GM12878 (cell line): ENCODE measurements at regions not wholly inside any gene's neighbourhood (a gene's known extent, or its start where the extent isn't known, plus 50 kb on each side); places are given as distances from the start of the nearest gene placed in this dataset.

Experiments
- ATAC-seq: fragments of 200-7000 bp; cut with Tn5 transposase; 3 replicates; pipeline ENCODE4 v1.9.1; 2020; ENCODE audit warnings: mild to moderate bottlenecking, moderate library complexity
- BruUV-seq: library from RNA; stranded (reverse); fragments of 400-500 nt; replicated peaks from 2 replicates; lab custom pipeline; 2021; lab: Mats Ljungman, UMichigan
- CTCF ChIA-PET: fragments of 300-600 bp; sonication (Branson Sonifier 250); formaldehyde crosslinking; extraction: SDS; loops from one replicate; lab custom pipeline; 2021; ENCODE audit warnings: inconsistent platforms; lab: Yijun Ruan, JAX
- POLR2A ChIA-PET: fragments of 350-600 bp; formaldehyde crosslinking; extraction: SDS; loops from one replicate; lab custom pipeline; 2021; ENCODE audit warnings: inconsistent platforms; lab: Charles Lee
- RAD21 ChIA-PET: fragments of 300-600 bp; sonication (Branson Sonifier 250); formaldehyde crosslinking; loops from one replicate; lab custom pipeline; 2023; ENCODE audit warnings: antibody characterized with exemption; ENCODE audit not compliant: unreplicated experiment; lab: Charles Lee
- SMC1A ChIA-PET: fragments of 300-600 bp; sonication (Branson Sonifier 250); formaldehyde crosslinking; loops from one replicate; lab custom pipeline; 2023; ENCODE audit not compliant: unreplicated experiment, uncharacterized antibody; lab: Charles Lee
- DNase-seq: peaks from one replicate; pipeline ENCODE4 v3.0.0-alpha.2; 2011; ENCODE audit warnings: low read depth, low spot score
- FAIRE-seq: peaks from 3 replicates; lab custom pipeline; 2011; peaks lifted over from hg19 to GRCh38; lab: Jason Lieb, UNC
- H2AFZ ChIP-seq: 2 replicates; pipeline ENCODE4 v1.6.0; 2011; ENCODE audit warnings: low read depth, low read length, control low read depth; ENCODE audit not compliant: control insufficient read depth
- H3K27ac ChIP-seq: 2 replicates; pipeline ENCODE4 v1.5.1; 2011; ENCODE audit warnings: control low read depth; ENCODE audit not compliant: control insufficient read depth, insufficient read depth
- H3K27me3 ChIP-seq, 2 experiments: replicated peaks in 1 of 2; 2 replicates each; pipeline versions ENCODE4 v1.6.0 to v1.6.1; 2011; ENCODE audit warnings: low read length in 1 of 2; ENCODE audit not compliant: control insufficient read depth in 2 of 2, insufficient read depth in 2 of 2
- H3K36me3 ChIP-seq, 2 experiments: 2 replicates each; pipeline ENCODE4 v1.5.1; 2011; ENCODE audit warnings: low read length in 1 of 2; ENCODE audit not compliant: control insufficient read depth in 2 of 2, insufficient read depth in 2 of 2
- H3K4me1 ChIP-seq: 2 replicates; pipeline ENCODE4 v1.6.1; 2011; ENCODE audit warnings: mild to moderate bottlenecking, low read length, moderate library complexity, mixed read lengths; ENCODE audit not compliant: control insufficient read depth, insufficient read depth
- H3K4me2 ChIP-seq: 2 replicates; pipeline ENCODE4 v1.6.0; 2011; ENCODE audit warnings: control low read depth; ENCODE audit not compliant: control insufficient read depth, insufficient read depth
- H3K4me3 ChIP-seq: fragments of 200-600 bp; sonication (generic); 2 replicates; pipeline ENCODE4 v1.5.1; 2016
- H3K79me2 ChIP-seq: 2 replicates; pipeline ENCODE4 v1.6.0; 2011; ENCODE audit warnings: low read length; ENCODE audit not compliant: control insufficient read depth, insufficient read depth
- H3K9ac ChIP-seq: 2 replicates; pipeline ENCODE4 v1.8.0; 2011; ENCODE audit warnings: low read length, control low read depth, mixed read lengths; ENCODE audit not compliant: control insufficient read depth, insufficient read depth
- H3K9me3 ChIP-seq: replicated peaks from 3 replicates; pipeline ENCODE4 v1.5.1; 2011; ENCODE audit warnings: mild to moderate bottlenecking, low read length; ENCODE audit not compliant: control insufficient read depth, insufficient read depth
- H4K20me1 ChIP-seq: 2 replicates; pipeline ENCODE4 v1.6.0; 2011; ENCODE audit not compliant: control insufficient read depth, insufficient read depth
- CREM ChIP-seq: IDR thresholded peaks from 2 replicates; pipeline ENCODE4 v1.6.1; 2014; ENCODE audit warnings: antibody characterized with exemption, low read depth
- FOXM1 ChIP-seq: IDR thresholded peaks from 2 replicates; pipeline ENCODE4 v1.6.1; 2012; ENCODE audit warnings: low read depth, mild to moderate bottlenecking, inconsistent platforms, low read length, moderate library complexity
- IKZF1 ChIP-seq: fragments of 450-650 bp; conservative IDR thresholded peaks from 2 replicates; pipeline ENCODE4 v1.6.1; 2017; ENCODE audit warnings: antibody characterized with exemption, mild to moderate bottlenecking
- MYC ChIP-seq: IDR thresholded peaks from 2 replicates; pipeline ENCODE4 v1.6.1; 2011; ENCODE audit warnings: mild to moderate bottlenecking, low read length, moderate library complexity, inconsistent platforms; ENCODE audit not compliant: insufficient read depth, insufficient replicate concordance, insufficient read length, severe bottlenecking
- NRF1 ChIP-seq: conservative IDR thresholded peaks from 2 replicates; pipeline ENCODE4 v1.6.1; 2011; ENCODE audit warnings: mild to moderate bottlenecking, low read depth, low read length, improper control_type of control experiment
- RELA ChIP-seq: fragments of 450-650 bp; IDR thresholded peaks from 2 replicates; pipeline ENCODE4 v1.8.0; 2014; ENCODE audit warnings: borderline replicate concordance; ENCODE audit not compliant: partially characterized antibody
- SMAD5 ChIP-seq: IDR thresholded peaks from 2 replicates; pipeline ENCODE4 v1.6.1; 2016; ENCODE audit warnings: antibody characterized with exemption, low read depth
- TAF1 ChIP-seq: IDR thresholded peaks from 2 replicates; pipeline ENCODE4 v1.6.1; 2011; ENCODE audit warnings: mild to moderate bottlenecking, low read depth, low read length, borderline replicate concordance
- TCF3 ChIP-seq: IDR thresholded peaks from 2 replicates; pipeline ENCODE4 v1.6.1; 2012; ENCODE audit warnings: low read depth, mild to moderate bottlenecking, low read length, borderline replicate concordance; ENCODE audit not compliant: insufficient read depth
- ZNF24 ChIP-seq: fragments of 450-650 bp; IDR thresholded peaks from 2 replicates; pipeline ENCODE4 v1.6.1; 2017; ENCODE audit warnings: antibody characterized with exemption, mild to moderate bottlenecking
- WGBS: methylation state at CpG from one replicate; pipeline ENCODE4 v1.1.6; 2016; ENCODE audit warnings: low lambda C conversion rate; ENCODE audit not compliant: insufficient replicate concordance, insufficient coverage; ENCODE audit errors: missing lambda C conversion rate; 5-methylcytosine and 5-hydroxymethylcytosine counted together
- in situ Hi-C: fragments of 300-500 bp; cut with MboI; formaldehyde crosslinking; loops from 9 replicates; pipeline ENCODE4 v1.14.3; 2018; ENCODE audit warnings: mixed read lengths
- intact Hi-C: fragments of 100-400 bp; cut with micrococcal nuclease; formaldehyde crosslinking; loops from one replicate; pipeline ENCODE4 v1.14.2; 2022; ENCODE audit not compliant: unreplicated experiment
- TF ChIP-seq, protein P1 (sequence below): fragments of 450-650 bp; IDR thresholded peaks from 2 replicates; pipeline ENCODE4 v1.6.1; 2017; ENCODE audit warnings: mild to moderate bottlenecking, moderate library complexity
- TF ChIP-seq, protein P2 (sequence below): fragments of 450-650 bp; IDR thresholded peaks from 2 replicates; pipeline ENCODE4 v1.6.1; 2014; ENCODE audit warnings: mild to moderate bottlenecking
- TF ChIP-seq, protein P3 (sequence below): fragments of 150-350 bp; IDR thresholded peaks from 2 replicates; pipeline ENCODE4 v1.6.1; 2016; ENCODE audit warnings: low read depth, low read length
- TF ChIP-seq, protein P4 (sequence below): IDR thresholded peaks from 2 replicates; pipeline ENCODE4 v1.6.1; 2011; ENCODE audit warnings: borderline replicate concordance, low read depth, mild to moderate bottlenecking, moderate library complexity, low read length; ENCODE audit not compliant: insufficient read depth, poor library complexity, severe bottlenecking

DNA sequence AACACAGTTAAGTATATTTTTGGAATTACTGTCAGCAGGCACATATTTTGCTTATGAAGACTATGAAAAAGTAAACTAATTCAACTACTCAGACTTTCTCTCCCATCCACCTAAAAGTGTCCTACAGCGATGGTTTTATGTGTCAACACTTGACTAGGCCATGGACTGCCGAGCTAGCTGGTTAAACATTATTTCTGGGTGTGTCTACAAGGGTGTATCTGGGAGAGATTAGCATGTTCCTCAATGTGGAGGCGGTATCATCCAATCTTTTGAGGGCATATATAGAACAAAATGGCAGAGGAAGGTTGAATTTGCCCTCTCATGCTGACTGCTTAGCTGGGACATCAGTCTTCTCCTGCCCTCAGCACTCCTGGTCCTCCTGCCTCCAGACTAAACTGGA, 82.7 kb upstream of the CDYL2 start (continued):
- TF ChIP-seq, protein P1, sequence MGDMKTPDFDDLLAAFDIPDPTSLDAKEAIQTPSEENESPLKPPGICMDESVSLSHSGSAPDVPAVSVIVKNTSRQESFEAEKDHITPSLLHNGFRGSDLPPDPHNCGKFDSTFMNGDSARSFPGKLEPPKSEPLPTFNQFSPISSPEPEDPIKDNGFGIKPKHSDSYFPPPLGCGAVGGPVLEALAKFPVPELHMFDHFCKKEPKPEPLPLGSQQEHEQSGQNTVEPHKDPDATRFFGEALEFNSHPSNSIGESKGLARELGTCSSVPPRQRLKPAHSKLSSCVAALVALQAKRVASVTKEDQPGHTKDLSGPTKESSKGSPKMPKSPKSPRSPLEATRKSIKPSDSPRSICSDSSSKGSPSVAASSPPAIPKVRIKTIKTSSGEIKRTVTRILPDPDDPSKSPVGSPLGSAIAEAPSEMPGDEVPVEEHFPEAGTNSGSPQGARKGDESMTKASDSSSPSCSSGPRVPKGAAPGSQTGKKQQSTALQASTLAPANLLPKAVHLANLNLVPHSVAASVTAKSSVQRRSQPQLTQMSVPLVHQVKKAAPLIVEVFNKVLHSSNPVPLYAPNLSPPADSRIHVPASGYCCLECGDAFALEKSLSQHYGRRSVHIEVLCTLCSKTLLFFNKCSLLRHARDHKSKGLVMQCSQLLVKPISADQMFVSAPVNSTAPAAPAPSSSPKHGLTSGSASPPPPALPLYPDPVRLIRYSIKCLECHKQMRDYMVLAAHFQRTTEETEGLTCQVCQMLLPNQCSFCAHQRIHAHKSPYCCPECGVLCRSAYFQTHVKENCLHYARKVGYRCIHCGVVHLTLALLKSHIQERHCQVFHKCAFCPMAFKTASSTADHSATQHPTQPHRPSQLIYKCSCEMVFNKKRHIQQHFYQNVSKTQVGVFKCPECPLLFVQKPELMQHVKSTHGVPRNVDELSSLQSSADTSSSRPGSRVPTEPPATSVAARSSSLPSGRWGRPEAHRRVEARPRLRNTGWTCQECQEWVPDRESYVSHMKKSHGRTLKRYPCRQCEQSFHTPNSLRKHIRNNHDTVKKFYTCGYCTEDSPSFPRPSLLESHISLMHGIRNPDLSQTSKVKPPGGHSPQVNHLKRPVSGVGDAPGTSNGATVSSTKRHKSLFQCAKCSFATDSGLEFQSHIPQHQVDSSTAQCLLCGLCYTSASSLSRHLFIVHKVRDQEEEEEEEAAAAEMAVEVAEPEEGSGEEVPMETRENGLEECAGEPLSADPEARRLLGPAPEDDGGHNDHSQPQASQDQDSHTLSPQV = no peak
- TF ChIP-seq RELA (no peak), IKZF1 (no peak), FOXM1 (no peak), TCF3 (no peak)
- TF ChIP-seq, protein P2, sequence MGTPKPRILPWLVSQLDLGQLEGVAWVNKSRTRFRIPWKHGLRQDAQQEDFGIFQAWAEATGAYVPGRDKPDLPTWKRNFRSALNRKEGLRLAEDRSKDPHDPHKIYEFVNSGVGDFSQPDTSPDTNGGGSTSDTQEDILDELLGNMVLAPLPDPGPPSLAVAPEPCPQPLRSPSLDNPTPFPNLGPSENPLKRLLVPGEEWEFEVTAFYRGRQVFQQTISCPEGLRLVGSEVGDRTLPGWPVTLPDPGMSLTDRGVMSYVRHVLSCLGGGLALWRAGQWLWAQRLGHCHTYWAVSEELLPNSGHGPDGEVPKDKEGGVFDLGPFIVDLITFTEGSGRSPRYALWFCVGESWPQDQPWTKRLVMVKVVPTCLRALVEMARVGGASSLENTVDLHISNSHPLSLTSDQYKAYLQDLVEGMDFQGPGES = no peak

DNA sequence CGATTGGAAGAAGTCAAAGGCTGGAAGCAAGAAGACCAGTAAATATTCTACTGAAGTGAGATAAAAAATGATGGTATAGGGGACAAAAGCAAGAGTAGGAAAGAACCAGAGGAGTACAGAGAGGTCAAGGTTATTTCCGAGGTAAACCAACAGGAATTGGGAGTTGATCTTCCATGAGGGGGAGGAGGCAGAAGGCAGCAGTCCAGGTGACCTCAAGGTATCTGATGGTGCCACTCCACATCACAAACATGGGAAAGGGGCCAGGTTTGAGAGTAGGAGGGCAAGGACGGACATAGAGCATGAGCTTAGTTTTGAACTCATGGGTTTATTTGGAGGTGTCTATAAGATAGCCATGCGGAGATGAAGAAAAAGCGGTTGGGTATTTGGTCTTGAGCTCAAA, 79.4 kb upstream of the CDYL2 start:
- in situ Hi-C loops = no loop called here

More for the DNA sequence above, 79.4 kb upstream of the CDYL2 start:
- H2AFZ ChIP-seq = no peak overlapping the region
- no peak overlapping the region for H3K27ac ChIP-seq
- RAD21 ChIA-PET = interaction anchor here (0.8 kb wide), 1 partner anchor 8 kb away, joined by 3 read pairs; no protein-coding TSS in a partner anchor
- no peaks in the 10 kb centered on the region for H3K4me1 ChIP-seq
- POLR2A ChIA-PET = no interaction called here
- no peak for DNase-seq
- TF ChIP-seq NRF1 = no peak
- TF ChIP-seq, protein P3, sequence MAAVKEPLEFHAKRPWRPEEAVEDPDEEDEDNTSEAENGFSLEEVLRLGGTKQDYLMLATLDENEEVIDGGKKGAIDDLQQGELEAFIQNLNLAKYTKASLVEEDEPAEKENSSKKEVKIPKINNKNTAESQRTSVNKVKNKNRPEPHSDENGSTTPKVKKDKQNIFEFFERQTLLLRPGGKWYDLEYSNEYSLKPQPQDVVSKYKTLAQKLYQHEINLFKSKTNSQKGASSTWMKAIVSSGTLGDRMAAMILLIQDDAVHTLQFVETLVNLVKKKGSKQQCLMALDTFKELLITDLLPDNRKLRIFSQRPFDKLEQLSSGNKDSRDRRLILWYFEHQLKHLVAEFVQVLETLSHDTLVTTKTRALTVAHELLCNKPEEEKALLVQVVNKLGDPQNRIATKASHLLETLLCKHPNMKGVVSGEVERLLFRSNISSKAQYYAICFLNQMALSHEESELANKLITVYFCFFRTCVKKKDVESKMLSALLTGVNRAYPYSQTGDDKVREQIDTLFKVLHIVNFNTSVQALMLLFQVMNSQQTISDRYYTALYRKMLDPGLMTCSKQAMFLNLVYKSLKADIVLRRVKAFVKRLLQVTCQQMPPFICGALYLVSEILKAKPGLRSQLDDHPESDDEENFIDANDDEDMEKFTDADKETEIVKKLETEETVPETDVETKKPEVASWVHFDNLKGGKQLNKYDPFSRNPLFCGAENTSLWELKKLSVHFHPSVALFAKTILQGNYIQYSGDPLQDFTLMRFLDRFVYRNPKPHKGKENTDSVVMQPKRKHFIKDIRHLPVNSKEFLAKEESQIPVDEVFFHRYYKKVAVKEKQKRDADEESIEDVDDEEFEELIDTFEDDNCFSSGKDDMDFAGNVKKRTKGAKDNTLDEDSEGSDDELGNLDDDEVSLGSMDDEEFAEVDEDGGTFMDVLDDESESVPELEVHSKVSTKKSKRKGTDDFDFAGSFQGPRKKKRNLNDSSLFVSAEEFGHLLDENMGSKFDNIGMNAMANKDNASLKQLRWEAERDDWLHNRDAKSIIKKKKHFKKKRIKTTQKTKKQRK = no peak
- TF ChIP-seq TAF1 = no peak
- no peak for TF ChIP-seq SMAD5
- TF ChIP-seq CREM = no peak
- no peak for TF ChIP-seq MYC
- TF ChIP-seq, protein P4, sequence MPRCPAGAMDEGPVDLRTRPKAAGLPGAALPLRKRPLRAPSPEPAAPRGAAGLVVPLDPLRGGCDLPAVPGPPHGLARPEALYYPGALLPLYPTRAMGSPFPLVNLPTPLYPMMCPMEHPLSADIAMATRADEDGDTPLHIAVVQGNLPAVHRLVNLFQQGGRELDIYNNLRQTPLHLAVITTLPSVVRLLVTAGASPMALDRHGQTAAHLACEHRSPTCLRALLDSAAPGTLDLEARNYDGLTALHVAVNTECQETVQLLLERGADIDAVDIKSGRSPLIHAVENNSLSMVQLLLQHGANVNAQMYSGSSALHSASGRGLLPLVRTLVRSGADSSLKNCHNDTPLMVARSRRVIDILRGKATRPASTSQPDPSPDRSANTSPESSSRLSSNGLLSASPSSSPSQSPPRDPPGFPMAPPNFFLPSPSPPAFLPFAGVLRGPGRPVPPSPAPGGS = no peak
- no peak for TF ChIP-seq ZNF24
- no peaks in the 10 kb centered on the region for H3K79me2 ChIP-seq
- no peaks in the 10 kb centered on the region for H3K36me3 ChIP-seq
- H3K4me3 ChIP-seq = no peak overlapping the region
- no TSS peak for BruUV-seq
- SMC1A ChIA-PET = no interaction called here
- WGBS = 51% methylated on average over 5 of the region's 5 CpGs
- CTCF ChIA-PET = interaction anchor here (0.6 to 0.8 kb wide), 2 partner anchors 8 to 160 kb away, joined by 3 to 6 read pairs; no protein-coding TSS in a partner anchor
- no peaks in the 10 kb centered on the region for H3K9me3 ChIP-seq
- no peaks in the 10 kb centered on the region for H3K27me3 ChIP-seq
- H3K4me2 ChIP-seq = no peak overlapping the region
- H3K9ac ChIP-seq = no peak overlapping the region
- no peak for ATAC-seq
- intact Hi-C loops = no loop called here
- H4K20me1 ChIP-seq = no peaks in the 10 kb centered on the region
- FAIRE-seq = no peak
